ENCODE measurements at regions not wholly inside any gene's neighbourhood (a gene's known extent, or its start where the extent isn't known, plus 50 kb on each side); places are given as distances from the start of the nearest gene placed in this dataset.

DNA sequence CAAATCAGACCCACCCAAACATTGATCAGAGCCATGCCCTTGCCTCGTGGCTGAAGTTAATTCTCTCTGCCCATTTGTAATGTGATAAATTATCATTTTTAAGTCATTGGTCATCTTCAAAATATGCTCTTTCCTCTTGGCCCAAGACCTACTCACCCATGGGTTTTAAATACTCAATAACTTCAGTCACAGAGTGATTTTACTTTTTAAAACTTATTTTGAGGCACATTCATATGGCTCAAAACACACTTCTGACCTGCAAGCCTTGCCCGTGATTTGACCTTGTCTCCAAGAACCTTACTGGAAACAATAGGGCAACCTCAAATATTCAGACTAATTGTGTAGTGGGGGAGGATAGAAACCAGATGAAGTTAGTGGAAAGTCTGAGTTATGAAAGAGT is 176.2 kb upstream of the LNX1 start:
- no peaks in the 10 kb centered on the region for H3K36me3 Mint-ChIP-seq
- H3K27me3 Mint-ChIP-seq = no peaks in the 10 kb centered on the region
- no peak overlapping the region for H3K27ac Mint-ChIP-seq
- peaks cover 12 to 15% (median 13%) of the 10 kb centered on the region in 3 donors for H3K4me1 Mint-ChIP-seq
- peaks cover 0 to 2% (median 0%) of the 10 kb centered on the region in 3 donors for H3K9me3 Mint-ChIP-seq
- H3K4me3 Mint-ChIP-seq = no peak overlapping the region

GRCh38 chr4:53764761-53765490 is 173.6 kb upstream of the LNX1 start:
- peaks cover 12 to 15% (median 13%) of the 10 kb centered on the region in 3 donors for H3K4me1 Mint-ChIP-seq
- no peak overlapping the region for H3K27ac Mint-ChIP-seq
- H3K27me3 Mint-ChIP-seq = no peaks in the 10 kb centered on the region
- H3K9me3 Mint-ChIP-seq = peaks cover 0 to 11% (median 2%) of the 10 kb centered on the region in 3 donors
- H3K36me3 Mint-ChIP-seq = no peaks in the 10 kb centered on the region
- peak overlapping the region in 1 of 4 donors; percentile 73 for H3K4me3 Mint-ChIP-seq

- peaks cover 12 to 15% (median 13%) of the 10 kb centered on the region in 3 donors for H3K4me1 Mint-ChIP-seq
These were observed 172.7 kb upstream of the LNX1 start for GRCh38 chr4:53763813-53764597.

GRCh38 chr4:53755656-53756055 is 164.4 kb upstream of the LNX1 start:
- peaks cover 9 to 25% (median 15%) of the 10 kb centered on the region in 3 donors for H3K9me3 Mint-ChIP-seq
- H3K4me1 Mint-ChIP-seq = peaks cover 5 to 7% (median 6%) of the 10 kb centered on the region in 3 donors
- peaks cover 9% of the 10 kb centered on the region for H3K36me3 Mint-ChIP-seq
- peaks cover 1% of the 10 kb centered on the region for H3K27me3 Mint-ChIP-seq
- H3K4me3 Mint-ChIP-seq = no peak overlapping the region
- no peak overlapping the region for H3K27ac Mint-ChIP-seq

More at GRCh38 chr4:53763813-53764597, 172.7 kb upstream of the LNX1 start:
- Mint-ChIP-seq H3K27me3 (no peaks in the 10 kb centered on the region), H3K36me3 (peaks cover 1% of the 10 kb centered on the region), H3K4me3 (no peak overlapping the region), H3K27ac (no peak overlapping the region), H3K9me3 (peaks cover 0 to 16% (median 2%) of the 10 kb centered on the region in 3 donors)

DNA sequence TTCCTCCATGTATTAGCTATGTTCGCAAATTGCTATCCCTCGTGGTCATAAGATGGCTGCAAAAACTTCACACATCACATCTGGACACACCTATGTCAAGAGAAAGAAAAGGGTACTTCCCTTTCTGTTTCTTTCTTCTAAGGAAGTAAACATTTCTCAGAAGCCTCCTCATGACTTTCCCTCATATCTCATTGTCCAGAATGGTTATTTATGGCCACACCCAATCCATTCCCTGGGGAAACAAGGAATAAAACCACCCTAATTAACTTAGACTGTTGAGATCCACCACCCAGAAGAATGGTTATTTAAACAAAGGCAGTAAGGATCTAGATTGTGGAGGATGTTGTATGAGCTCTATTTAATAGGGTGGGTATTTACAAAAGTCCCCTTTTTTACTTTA is 160.8 kb upstream of the LNX1 start:
- Mint-ChIP-seq H3K4me1 (peaks cover 21 to 24% (median 24%) of the 10 kb centered on the region in 3 donors), H3K27me3 (peaks cover 1% of the 10 kb centered on the region), H3K27ac (no peak overlapping the region), H3K4me3 (peak overlapping the region in 1 of 4 donors; percentile 17), H3K36me3 (peaks cover 8% of the 10 kb centered on the region), H3K9me3 (peaks cover 7 to 22% (median 15%) of the 10 kb centered on the region in 3 donors)

DNA sequence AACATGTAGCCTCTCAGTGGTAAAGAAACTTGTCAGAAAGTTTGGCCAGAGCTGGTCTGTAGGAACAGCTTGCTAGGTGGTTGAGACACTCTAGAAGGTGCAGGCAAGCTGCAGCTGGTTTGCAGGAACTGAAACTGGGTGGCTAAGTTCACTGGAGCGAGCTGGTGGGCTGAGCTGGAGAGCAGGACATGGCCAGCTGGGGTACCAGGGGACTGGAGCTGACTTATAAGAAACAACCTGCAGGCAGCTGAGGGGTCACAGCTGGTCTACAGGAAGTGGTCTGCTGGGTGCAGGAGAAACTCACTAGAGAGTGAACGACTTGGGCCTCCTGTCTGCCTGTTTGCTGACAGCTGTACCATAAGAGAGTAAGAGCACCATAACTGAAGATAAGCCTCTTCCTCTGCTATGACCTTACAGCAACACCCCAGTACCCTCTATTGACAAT is 157.1 kb upstream of the LNX1 start:
- peaks cover 0 to 3% (median 0%) of the 10 kb centered on the region in 3 donors for H3K9me3 Mint-ChIP-seq
- H3K4me3 Mint-ChIP-seq = peak overlapping the region in 2 of 4 donors; percentile 24 to 83
- H3K4me1 Mint-ChIP-seq = peaks cover 45 to 55% (median 55%) of the 10 kb centered on the region in 3 donors
- peak overlapping the region; percentile 33 to 90 (median 54) for H3K27ac Mint-ChIP-seq
- peaks cover 4% of the 10 kb centered on the region for H3K36me3 Mint-ChIP-seq
- H3K27me3 Mint-ChIP-seq = peaks cover 1% of the 10 kb centered on the region

DNA sequence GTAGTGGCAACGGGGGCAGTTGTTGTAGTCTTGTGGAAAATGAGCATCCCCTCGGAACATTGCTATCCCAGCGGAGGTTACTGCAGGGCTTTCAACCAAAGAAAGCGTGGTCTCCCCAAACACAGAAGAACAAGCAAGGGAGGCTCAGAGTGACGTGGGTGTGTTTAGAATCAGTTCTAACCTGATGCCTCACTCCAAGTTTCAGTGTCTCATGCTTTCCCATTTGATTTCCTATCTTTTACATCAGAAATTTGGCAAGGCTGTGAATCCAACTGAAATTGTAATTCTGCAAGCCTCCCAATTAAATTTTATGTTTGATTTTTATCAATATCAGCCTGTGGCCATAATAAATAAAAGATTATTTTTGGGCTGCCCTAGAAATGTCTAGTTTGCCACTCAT is 156.1 kb upstream of the LNX1 start:
- Mint-ChIP-seq H3K4me3 (peak overlapping the region in 1 of 4 donors; percentile 83), H3K4me1 (peaks cover 52 to 60% (median 59%) of the 10 kb centered on the region in 3 donors), H3K27ac (no peak overlapping the region)

GRCh38 chr4:53744446-53745160 is 153.3 kb upstream of the LNX1 start:
- Mint-ChIP-seq H3K27me3 (peaks cover 3% of the 10 kb centered on the region), H3K4me3 (peak overlapping the region in 2 of 4 donors; percentile 67 to 86), H3K9me3 (no peaks in the 10 kb centered on the region), H3K27ac (no peak overlapping the region), H3K4me1 (peaks cover 44 to 51% (median 50%) of the 10 kb centered on the region in 3 donors), H3K36me3 (no peaks in the 10 kb centered on the region)

More for the DNA sequence above, 156.1 kb upstream of the LNX1 start:
- Mint-ChIP-seq H3K36me3 (peaks cover 4% of the 10 kb centered on the region), H3K27me3 (peaks cover 1% of the 10 kb centered on the region), H3K9me3 (peaks cover 0 to 3% (median 0%) of the 10 kb centered on the region in 3 donors)

DNA sequence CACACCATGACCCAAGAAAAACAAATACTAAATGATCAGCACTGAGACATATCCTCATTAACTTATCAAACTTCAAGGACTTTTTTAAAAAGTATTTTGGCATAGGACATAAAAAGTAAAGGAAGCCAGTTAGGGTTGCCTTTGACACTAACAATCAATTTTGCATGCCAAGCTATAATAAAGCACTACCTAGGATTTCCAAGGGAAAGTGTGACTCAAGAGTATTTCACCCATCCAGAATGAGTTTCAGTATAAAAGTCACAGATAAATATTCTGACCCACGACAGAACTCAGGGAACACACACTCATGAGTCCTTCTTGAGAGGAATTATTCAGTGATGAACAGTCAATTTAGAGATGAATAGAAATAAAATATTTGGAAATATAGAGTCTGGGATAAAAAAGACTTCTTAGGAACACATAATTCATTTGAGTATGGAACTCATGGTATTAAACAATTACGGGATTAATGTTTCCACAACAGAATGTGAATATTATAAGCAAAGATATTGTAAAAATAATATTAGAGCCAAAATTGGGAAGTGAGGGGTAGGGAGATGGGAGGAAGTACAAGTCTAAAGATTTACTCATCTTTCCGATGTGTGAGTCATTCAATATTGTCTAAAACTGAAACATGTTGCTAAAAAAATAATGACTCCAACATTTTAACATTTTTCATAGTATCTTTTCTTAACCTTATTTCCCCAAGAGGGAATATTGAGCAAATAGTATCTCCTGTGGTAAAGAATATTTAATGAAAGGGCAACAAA is 143.5 kb upstream of the LNX1 start:
- Mint-ChIP-seq H3K9me3 (peaks cover 0 to 4% (median 0%) of the 10 kb centered on the region in 3 donors), H3K4me3 (no peak overlapping the region), H3K27ac (no peak overlapping the region), H3K4me1 (no peaks in the 10 kb centered on the region), H3K36me3 (no peaks in the 10 kb centered on the region), H3K27me3 (peaks cover 1% of the 10 kb centered on the region)

- H3K36me3 Mint-ChIP-seq = peaks cover 1% of the 10 kb centered on the region
- no peak overlapping the region for H3K27ac Mint-ChIP-seq
- H3K9me3 Mint-ChIP-seq = peaks cover 0 to 4% (median 0%) of the 10 kb centered on the region in 3 donors
- peaks cover 1% of the 10 kb centered on the region for H3K27me3 Mint-ChIP-seq
- no peaks in the 10 kb centered on the region for H3K4me1 Mint-ChIP-seq
- H3K4me3 Mint-ChIP-seq = no peak overlapping the region
These were observed 142.9 kb upstream of the LNX1 start for GRCh38 chr4:53734182-53734581.

GRCh38 chr4:53732661-53733060 is 141.4 kb upstream of the LNX1 start:
- H3K4me3 Mint-ChIP-seq = no peak overlapping the region
- H3K36me3 Mint-ChIP-seq = peaks cover 1% of the 10 kb centered on the region
- H3K4me1 Mint-ChIP-seq = no peaks in the 10 kb centered on the region
- peaks cover 0 to 4% (median 0%) of the 10 kb centered on the region in 3 donors for H3K9me3 Mint-ChIP-seq
- H3K27me3 Mint-ChIP-seq = peaks cover 3% of the 10 kb centered on the region
- no peak overlapping the region for H3K27ac Mint-ChIP-seq

- Mint-ChIP-seq H3K36me3 (peaks cover 1% of the 10 kb centered on the region), H3K9me3 (peaks cover 0 to 1% (median 0%) of the 10 kb centered on the region in 3 donors), H3K27me3 (peaks cover 3% of the 10 kb centered on the region), H3K4me1 (no peaks in the 10 kb centered on the region), H3K27ac (no peak overlapping the region), H3K4me3 (no peak overlapping the region)
These were observed 138.9 kb upstream of the LNX1 start for GRCh38 chr4:53730031-53730805.

DNA sequence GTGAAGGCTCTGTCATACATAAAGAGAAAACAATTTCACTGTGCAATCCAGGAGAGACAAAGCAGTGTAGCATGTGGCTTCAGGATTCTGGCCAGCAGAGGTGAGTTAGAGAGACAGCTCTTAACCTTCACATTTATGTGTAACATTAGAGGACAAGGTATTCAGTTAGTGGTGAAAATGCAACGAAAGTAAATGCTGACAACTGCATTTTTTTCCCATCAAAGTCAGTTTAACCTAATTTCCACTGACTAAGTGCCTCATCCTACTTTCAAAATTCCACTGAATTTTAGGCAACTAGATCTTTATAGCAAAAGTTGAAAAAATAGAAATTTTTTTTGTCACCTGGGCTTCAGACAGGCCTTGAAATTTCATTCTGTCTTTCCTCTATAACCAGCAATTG is 130.8 kb upstream of the LNX1 start:
- H3K4me3 Mint-ChIP-seq = no peak overlapping the region
- peaks cover 0 to 5% (median 2%) of the 10 kb centered on the region in 3 donors for H3K9me3 Mint-ChIP-seq
- H3K27me3 Mint-ChIP-seq = peaks cover 11% of the 10 kb centered on the region
- H3K27ac Mint-ChIP-seq = no peak overlapping the region
- H3K36me3 Mint-ChIP-seq = no peaks in the 10 kb centered on the region
- H3K4me1 Mint-ChIP-seq = peaks cover 0 to under 1% (median 0%) of the 10 kb centered on the region in 3 donors
